ENCODE measurements at regions not wholly inside any gene's neighbourhood (a gene's known extent, or its start where the extent isn't known, plus 50 kb on each side); places are given as distances from the start of the nearest gene placed in this dataset.

DNA sequence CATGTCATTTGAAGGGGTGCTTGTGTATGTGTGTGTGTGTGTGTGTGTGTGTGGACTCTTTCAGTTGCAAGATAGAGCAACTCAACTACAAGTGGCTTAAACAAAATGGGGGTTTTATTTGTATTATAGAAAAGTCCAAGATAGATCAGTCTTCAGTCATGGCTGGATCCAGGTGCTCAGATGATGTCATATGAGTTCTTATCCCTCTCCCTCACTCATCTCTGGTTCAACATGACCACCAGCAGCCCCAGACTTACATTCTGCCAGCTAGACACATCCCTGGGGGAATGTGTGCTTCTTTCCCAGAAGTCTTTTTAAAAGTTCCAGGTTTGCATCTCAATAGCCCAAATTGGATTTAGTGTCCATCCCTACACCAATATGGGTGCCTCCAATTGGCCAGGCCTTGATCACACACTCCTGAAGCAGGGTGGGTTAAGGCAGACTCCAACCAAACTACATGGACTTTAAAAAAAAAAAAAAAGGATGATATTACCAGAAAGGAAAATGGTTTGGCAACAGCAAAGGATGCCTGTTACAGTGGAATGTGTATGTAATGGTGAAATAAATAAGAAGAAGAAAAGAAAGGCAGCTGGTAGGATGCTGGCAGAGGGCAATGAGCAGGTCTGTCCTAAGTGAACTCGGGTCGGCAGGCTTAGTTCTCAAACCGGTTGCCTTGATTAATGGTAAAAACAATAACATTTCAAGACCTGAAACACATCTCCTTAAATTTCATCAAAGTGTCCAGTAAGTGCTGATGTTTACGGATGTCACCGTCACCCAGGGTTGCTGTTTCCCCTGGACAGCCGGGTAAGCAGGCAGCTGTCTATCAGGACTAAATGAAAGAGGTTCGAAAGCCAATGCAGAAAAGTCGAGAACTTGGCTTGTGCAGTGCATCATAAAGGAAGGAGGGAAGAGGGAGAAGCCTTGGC, 107.7 kb downstream of the SMIM20 start:
- Mint-ChIP-seq H3K4me1 (peaks cover 2% of the 10 kb centered on the region), H3K9me3 (ENCODE audit: insufficient read depth) (peaks cover 4% of the 10 kb centered on the region), H3K27ac (no peak overlapping the region), H3K4me3 (no peak overlapping the region), H3K27me3 (peaks cover 36% of the 10 kb centered on the region)
- H4K20me1 ChIP-seq (ENCODE audit: control insufficient read depth, insufficient read depth, low read length, poor library complexity, severe bottlenecking), result no peaks in the 10 kb centered on the region
- H3K4me3 ChIP-seq (ENCODE audit: control extremely low read depth in 1 of 5, extremely low read depth in 1 of 5, insufficient read depth in 1 of 5, low read depth in 2 of 5, low read length in 4 of 5), result no peak overlapping the region
- intact Hi-C loops (cut with micrococcal nuclease), result no loop called here
- WGBS (ENCODE audit: insufficient coverage), result 85% methylated on average over 5 of the region's 8 CpGs
- peaks cover 0 to 4% (median 2%) of the 10 kb centered on the region in 4 experiments for H3K27me3 ChIP-seq (replicated peaks in 1 of 4; ENCODE audit: control extremely low read depth in 1 of 4, control insufficient read depth in 3 of 4, insufficient read depth in 4 of 4, low read length in 3 of 4)
- no peak overlapping the region for H3K27ac ChIP-seq (ENCODE audit: low read length in 2 of 2)
- H3K9me3 ChIP-seq (ENCODE audit: control extremely low read depth in 1 of 3, control insufficient read depth in 2 of 3, insufficient read depth in 1 of 3, low read length in 2 of 3), result peaks cover 0 to under 1% (median 0%) of the 10 kb centered on the region in 3 donors
- TF ChIP-seq, protein P1, sequence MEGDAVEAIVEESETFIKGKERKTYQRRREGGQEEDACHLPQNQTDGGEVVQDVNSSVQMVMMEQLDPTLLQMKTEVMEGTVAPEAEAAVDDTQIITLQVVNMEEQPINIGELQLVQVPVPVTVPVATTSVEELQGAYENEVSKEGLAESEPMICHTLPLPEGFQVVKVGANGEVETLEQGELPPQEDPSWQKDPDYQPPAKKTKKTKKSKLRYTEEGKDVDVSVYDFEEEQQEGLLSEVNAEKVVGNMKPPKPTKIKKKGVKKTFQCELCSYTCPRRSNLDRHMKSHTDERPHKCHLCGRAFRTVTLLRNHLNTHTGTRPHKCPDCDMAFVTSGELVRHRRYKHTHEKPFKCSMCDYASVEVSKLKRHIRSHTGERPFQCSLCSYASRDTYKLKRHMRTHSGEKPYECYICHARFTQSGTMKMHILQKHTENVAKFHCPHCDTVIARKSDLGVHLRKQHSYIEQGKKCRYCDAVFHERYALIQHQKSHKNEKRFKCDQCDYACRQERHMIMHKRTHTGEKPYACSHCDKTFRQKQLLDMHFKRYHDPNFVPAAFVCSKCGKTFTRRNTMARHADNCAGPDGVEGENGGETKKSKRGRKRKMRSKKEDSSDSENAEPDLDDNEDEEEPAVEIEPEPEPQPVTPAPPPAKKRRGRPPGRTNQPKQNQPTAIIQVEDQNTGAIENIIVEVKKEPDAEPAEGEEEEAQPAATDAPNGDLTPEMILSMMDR (IDR thresholded peaks at IDR 0.05), result no peak
- no peak for TF ChIP-seq EZH2 (IDR thresholded peaks at IDR 0.05; ENCODE audit: borderline replicate concordance, insufficient read depth, low read depth, low read length, poor library complexity, severe bottlenecking)
- DNase-seq (no peak), ATAC-seq (ENCODE audit: low read depth) (no peak)
- H2AFZ ChIP-seq (ENCODE audit: insufficient read depth, low read depth, low read length, poor library complexity, severe bottlenecking), result no peak overlapping the region
- no peak overlapping the region for H3K9ac ChIP-seq (ENCODE audit: low read length)
- H3K79me2 ChIP-seq (ENCODE audit: control insufficient read depth, insufficient read depth, low read length), result no peaks in the 10 kb centered on the region
- no peaks in the 10 kb centered on the region for H3K36me3 ChIP-seq (replicated peaks in 1 of 2; ENCODE audit: control extremely low read depth in 1 of 2, control insufficient read depth in 1 of 2, extremely low read depth in 1 of 2, insufficient read depth in 2 of 2, low read length in 1 of 2)
- no peak overlapping the region for H3K4me2 ChIP-seq (replicated peaks; ENCODE audit: low read depth, low read length, poor library complexity, severe bottlenecking)
- ChIA-PET CTCF (no interaction called here), POLR2A (no interaction called here)
- no peaks in the 10 kb centered on the region for H3K4me1 ChIP-seq (ENCODE audit: control insufficient read depth in 2 of 2, insufficient read depth in 2 of 2, low read length in 2 of 2)
